CD8-positive, alpha-beta memory T cell (primary cell): ENCODE measurements at regions not wholly inside any gene's neighbourhood (a gene's known extent, or its start where the extent isn't known, plus 50 kb on each side); places are given as distances from the start of the nearest gene placed in this dataset.
"Not testable (repeated sequence)": the region's sequence is repeated elsewhere in the genome, so short reads cannot be mapped to it uniquely, and the experiment has no call there.

Experiments
- CTCF ChIA-PET: fragments of 350-600 bp; sonication (Branson Sonifier 250); formaldehyde crosslinking; loops from one replicate; lab custom pipeline; 2021; ENCODE audit warnings: antibody characterized with exemption; lab: Charles Lee
- POLR2A ChIA-PET: fragments of 350-600 bp; sonication (Branson Sonifier 250); formaldehyde crosslinking; loops from one replicate; lab custom pipeline; 2021; ENCODE audit warnings: antibody characterized with exemption; lab: Charles Lee
- DNase-seq, 5 donors: peaks; one replicate each; pipeline versions ENCODE4 v3.0.0 to v3.0.0-alpha.2; 2020 to 2022; ENCODE audit warnings: mixed read lengths in 1 of 5
- H3K27ac ChIP-seq: one replicate; pipeline ENCODE4 v1.7.0; 2013; ENCODE audit warnings: low read depth, mild to moderate bottlenecking, low read length, moderate library complexity
- H3K27me3 ChIP-seq: 2 replicates; pipeline ENCODE4 v1.7.0; 2013; ENCODE audit warnings: low read length, mild to moderate bottlenecking; ENCODE audit not compliant: insufficient read depth, poor library complexity, severe bottlenecking
- H3K36me3 ChIP-seq: 2 replicates; pipeline ENCODE4 v1.7.0; 2013; ENCODE audit warnings: mild to moderate bottlenecking, low read length, moderate library complexity; ENCODE audit not compliant: insufficient read depth
- H3K4me1 ChIP-seq: 2 replicates; pipeline ENCODE4 v1.7.0; 2013; ENCODE audit warnings: mild to moderate bottlenecking, low read length, moderate library complexity; ENCODE audit not compliant: insufficient read depth
- H3K4me3 ChIP-seq: 2 replicates; pipeline ENCODE4 v1.7.0; 2013; ENCODE audit warnings: mild to moderate bottlenecking, low read length
- H3K9me3 ChIP-seq: 2 replicates; pipeline ENCODE4 v1.7.0; 2013; ENCODE audit warnings: mild to moderate bottlenecking, low read length
- H3K27ac Mint-ChIP-seq, 8 donors: one replicate each; pipeline ENCODE4 v1.8.0; 2020 to 2021; ENCODE audit warnings: mixed read lengths in 8 of 8, mild to moderate bottlenecking in 6 of 8, inconsistent platforms in 3 of 8, moderate library complexity in 3 of 8
- H3K27me3 Mint-ChIP-seq, 2 donors: one replicate each; pipeline ENCODE4 v1.8.0; 2020 to 2021; ENCODE audit warnings: mixed read lengths in 2 of 2, mild to moderate bottlenecking in 1 of 2, moderate library complexity in 1 of 2
- H3K36me3 Mint-ChIP-seq, 3 donors: one replicate each; pipeline ENCODE4 v1.8.0; 2020 to 2021; ENCODE audit warnings: mixed read lengths in 3 of 3, inconsistent platforms in 1 of 3, mild to moderate bottlenecking in 1 of 3
- H3K4me1 Mint-ChIP-seq, 3 donors: one replicate each; pipeline ENCODE4 v1.8.0; 2020 to 2021; ENCODE audit warnings: mixed read lengths in 3 of 3, inconsistent platforms in 1 of 3, mild to moderate bottlenecking in 1 of 3
- H3K4me3 Mint-ChIP-seq, 7 donors: one replicate each; pipeline ENCODE4 v1.8.0; 2020 to 2021; ENCODE audit warnings: mixed read lengths in 7 of 7, mild to moderate bottlenecking in 6 of 7, moderate library complexity in 4 of 7, inconsistent platforms in 2 of 7
- H3K9me3 Mint-ChIP-seq, 5 donors: one replicate each; pipeline ENCODE4 v1.8.0; 2020 to 2022; ENCODE audit warnings: mixed read lengths in 5 of 5, mild to moderate bottlenecking in 3 of 5, moderate library complexity in 2 of 5, inconsistent platforms in 1 of 5

DNA sequence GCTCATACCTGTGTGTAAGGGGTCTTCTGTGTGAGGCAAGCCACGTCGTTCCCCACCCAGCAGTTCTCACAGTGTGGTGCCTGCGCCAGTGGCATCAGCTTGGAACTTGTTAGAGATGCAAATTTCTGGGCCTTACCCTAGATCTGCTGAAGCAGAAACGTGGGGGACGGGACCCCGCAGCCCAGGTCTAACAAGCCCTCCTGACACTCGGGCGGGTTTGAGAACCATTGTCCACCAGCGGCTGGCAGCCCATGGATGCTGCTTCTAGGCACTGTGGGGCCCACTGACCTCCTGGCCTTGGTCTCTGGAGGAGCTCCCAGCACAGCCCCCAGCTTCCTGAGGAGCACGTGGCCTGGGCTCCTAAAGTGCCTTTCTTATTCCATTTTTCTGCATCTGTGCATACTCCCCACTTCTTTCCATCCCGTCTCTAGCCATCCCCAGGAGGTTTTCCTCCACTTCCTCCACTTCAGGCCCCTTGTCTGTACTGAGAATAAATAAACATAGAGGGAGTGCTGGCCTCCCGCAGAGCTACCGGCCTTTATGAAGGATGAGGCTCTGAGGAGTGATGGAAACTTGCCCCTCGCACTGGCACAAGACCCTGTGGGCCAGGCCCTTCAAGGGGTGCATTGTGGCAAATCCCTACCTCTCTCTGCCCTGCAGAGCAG, 94.3 kb downstream of the GALR1 start:
- Mint-ChIP-seq H3K4me1 (no peaks in the 10 kb centered on the region), H3K4me3 (no peak overlapping the region), H3K27me3 (peaks cover 12 to 28% of the 10 kb centered on the region in 2 donors), H3K36me3 (no peaks in the 10 kb centered on the region), H3K9me3 (no peaks in the 10 kb centered on the region), H3K27ac (no peak overlapping the region)
- no peak for DNase-seq
- Histone ChIP-seq H3K36me3 (no peaks in the 10 kb centered on the region), H3K9me3 (no peaks in the 10 kb centered on the region), H3K27me3 (no peaks in the 10 kb centered on the region), H3K27ac (no peak overlapping the region), H3K4me1 (no peaks in the 10 kb centered on the region), H3K4me3 (no peak overlapping the region)
- ChIA-PET POLR2A (no interaction called here), CTCF (no interaction called here)

DNA sequence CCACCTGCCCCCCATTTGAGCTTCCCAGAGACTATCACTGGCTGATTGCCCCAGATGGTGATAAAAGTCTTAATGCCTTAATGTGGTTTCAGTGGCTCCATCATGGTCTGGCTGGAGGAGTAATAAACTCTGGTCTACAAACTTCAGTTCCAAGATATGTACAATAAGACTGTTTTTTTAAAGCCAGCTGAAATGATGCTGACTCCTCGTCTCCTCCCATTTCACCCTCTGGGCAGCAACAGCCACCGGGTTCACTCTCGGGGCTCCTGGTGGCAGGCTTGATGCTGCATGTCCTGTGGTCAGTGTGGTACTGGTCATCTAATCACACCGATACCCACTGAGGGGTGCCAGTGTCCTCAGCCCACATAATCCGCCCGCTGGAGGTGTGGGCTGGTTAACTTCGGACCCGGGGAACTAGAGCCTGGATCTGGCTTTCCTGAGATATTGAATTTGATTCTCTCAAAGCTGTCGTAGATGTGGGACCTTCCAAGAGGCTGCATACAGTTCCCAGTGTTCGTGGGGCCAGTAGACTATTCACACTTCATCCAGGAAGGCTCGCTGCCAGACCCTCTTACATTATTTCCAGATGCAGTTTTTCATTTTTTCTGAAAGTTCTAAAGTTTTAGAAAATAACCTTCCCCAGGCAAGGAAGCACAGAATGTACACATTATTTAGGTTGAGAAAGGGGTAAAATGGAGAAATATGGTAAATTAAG, 95.3 kb downstream of the GALR1 start:
- no peaks in the 10 kb centered on the region for H3K9me3 ChIP-seq
- H3K9me3 Mint-ChIP-seq, result no peaks in the 10 kb centered on the region
- H3K27me3 ChIP-seq, result no peaks in the 10 kb centered on the region
- ChIA-PET CTCF (no interaction called here), POLR2A (no interaction called here)
- no peak overlapping the region for H3K27ac ChIP-seq
- H3K4me3 Mint-ChIP-seq, result no peak overlapping the region
- no peak overlapping the region for H3K4me3 ChIP-seq
- DNase-seq, result no peak
- H3K4me1 Mint-ChIP-seq, result no peaks in the 10 kb centered on the region
- peaks cover 11 to 27% of the 10 kb centered on the region in 2 donors for H3K27me3 Mint-ChIP-seq
- H3K27ac Mint-ChIP-seq, result peak overlapping the region in 1 of 8 donors; percentile 10
- no peaks in the 10 kb centered on the region for H3K36me3 Mint-ChIP-seq
- no peaks in the 10 kb centered on the region for H3K36me3 ChIP-seq
- no peaks in the 10 kb centered on the region for H3K4me1 ChIP-seq

DNA sequence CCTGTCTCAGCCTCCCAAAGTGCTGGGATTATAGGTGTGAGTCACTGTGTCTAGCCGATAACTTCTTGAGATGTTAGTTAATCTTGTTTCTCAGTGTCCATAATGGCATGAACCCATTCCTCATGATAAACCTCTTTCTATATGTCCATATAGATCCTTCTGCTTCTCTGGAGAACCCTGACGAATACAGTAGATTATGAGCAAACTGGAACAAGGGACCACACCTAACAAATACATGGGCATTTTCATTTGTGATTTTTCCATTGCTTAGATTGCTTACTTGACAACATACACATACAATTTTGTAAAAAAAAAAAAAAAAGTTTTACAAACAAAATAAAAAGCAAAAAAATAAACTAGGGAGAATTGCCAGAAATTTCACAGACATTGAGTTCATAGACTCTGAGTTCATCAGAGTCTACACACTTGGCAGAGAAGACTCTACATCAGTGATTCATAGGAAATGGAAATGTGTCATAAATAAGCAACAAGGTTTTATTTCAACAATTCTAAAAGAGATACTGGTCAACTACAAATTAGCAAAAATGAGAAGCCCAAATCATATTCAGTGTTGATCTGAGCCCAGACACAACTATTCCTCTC, 96.7 kb downstream of the GALR1 start:
- Mint-ChIP-seq H3K36me3 (no peaks in the 10 kb centered on the region), H3K4me3 (no peak overlapping the region), H3K4me1 (no peaks in the 10 kb centered on the region), H3K9me3 (peaks cover 0 to 2% (median 0%) of the 10 kb centered on the region in 5 donors), H3K27ac (no peak overlapping the region), H3K27me3 (peaks cover 6 to 26% of the 10 kb centered on the region in 2 donors)
- Histone ChIP-seq H3K4me1 (no peaks in the 10 kb centered on the region), H3K9me3 (no peaks in the 10 kb centered on the region), H3K27me3 (no peaks in the 10 kb centered on the region), H3K4me3 (no peak overlapping the region), H3K27ac (no peak overlapping the region), H3K36me3 (no peaks in the 10 kb centered on the region)
- ChIA-PET CTCF (no interaction called here), POLR2A (no interaction called here)
- no peak for DNase-seq

DNA sequence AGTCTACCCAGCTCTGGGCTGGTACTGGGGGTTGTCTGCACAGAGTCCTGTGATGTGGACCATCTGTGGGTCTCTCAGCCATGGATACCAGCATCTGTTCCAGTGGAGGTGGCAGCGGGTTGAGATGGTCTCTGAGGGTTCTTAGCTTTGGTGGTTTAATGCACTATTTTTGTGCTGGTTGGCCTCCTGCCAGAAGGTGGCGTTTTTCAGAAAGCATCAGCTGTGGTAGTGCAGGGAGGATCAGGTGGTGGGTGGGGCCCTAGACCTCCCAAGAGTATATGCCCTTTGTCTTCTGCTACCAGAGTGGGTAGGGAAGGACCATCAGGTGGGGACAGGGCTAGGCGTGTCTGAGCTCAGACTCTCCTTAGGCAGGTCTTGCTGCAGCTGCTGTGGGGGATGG, 103.7 kb downstream of the GALR1 start:
- H3K27me3 ChIP-seq, POLR2A ChIA-PET: not testable (repeated sequence)

DNA sequence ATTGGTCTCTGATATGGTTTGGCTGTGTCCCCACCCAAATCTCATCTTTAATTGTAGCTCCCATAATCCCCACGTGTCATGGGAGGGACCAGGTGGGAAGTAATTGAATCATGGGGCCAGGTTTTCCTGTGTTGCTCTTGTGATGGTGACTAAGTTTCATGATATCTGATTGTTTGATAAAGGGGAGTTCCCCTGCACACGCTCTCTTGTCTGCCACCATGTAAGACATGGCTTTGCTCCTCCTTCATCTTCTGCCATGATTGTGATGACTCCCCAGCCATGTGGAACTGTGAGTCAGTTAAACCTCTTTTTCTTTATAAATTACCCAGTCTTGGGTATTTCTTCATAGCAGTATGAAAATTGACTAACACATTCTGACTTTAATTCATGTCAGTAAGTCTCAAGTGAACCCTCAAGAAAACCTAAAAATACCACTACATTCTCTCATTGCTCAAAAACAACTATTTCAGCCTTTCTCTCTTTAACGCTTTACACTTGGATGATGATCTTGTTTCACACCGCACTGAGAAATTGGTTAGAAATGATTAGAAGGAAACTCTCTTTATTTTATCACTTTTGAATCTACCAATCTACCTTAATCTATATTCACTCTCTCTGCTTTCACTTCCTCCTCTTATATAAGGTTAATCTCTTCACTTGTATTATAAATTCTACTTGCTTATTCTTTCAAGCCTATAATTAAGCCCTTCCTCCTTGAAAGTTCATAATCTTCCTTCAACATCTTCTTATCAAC, 110.1 kb downstream of the GALR1 start:
- Mint-ChIP-seq H3K36me3 (peaks cover 0 to 15% (median 0%) of the 10 kb centered on the region in 3 donors), H3K27ac (no peak overlapping the region), H3K9me3 (peaks cover 0 to 21% (median 17%) of the 10 kb centered on the region in 5 donors), H3K27me3 (peaks cover 33 to 66% of the 10 kb centered on the region in 2 donors), H3K4me1 (no peaks in the 10 kb centered on the region), H3K4me3 (no peak overlapping the region)
- Histone ChIP-seq H3K9me3 (no peaks in the 10 kb centered on the region), H3K4me1 (no peaks in the 10 kb centered on the region), H3K27me3 (no peaks in the 10 kb centered on the region), H3K36me3 (no peaks in the 10 kb centered on the region), H3K4me3 (no peak overlapping the region), H3K27ac (no peak overlapping the region)
- no peak for DNase-seq
- ChIA-PET POLR2A (no interaction called here), CTCF (no interaction called here)

More for the DNA sequence above, 103.7 kb downstream of the GALR1 start:
- H3K36me3 Mint-ChIP-seq, H3K9me3 Mint-ChIP-seq, H3K4me1 Mint-ChIP-seq, H3K4me3 Mint-ChIP-seq, H3K4me3 ChIP-seq, DNase-seq, H3K4me1 ChIP-seq, H3K27ac ChIP-seq, H3K27ac Mint-ChIP-seq, CTCF ChIA-PET, H3K9me3 ChIP-seq, H3K36me3 ChIP-seq: not testable (repeated sequence)
- H3K27me3 Mint-ChIP-seq, result peaks cover 26 to 65% of the 10 kb centered on the region in 2 donors

DNA sequence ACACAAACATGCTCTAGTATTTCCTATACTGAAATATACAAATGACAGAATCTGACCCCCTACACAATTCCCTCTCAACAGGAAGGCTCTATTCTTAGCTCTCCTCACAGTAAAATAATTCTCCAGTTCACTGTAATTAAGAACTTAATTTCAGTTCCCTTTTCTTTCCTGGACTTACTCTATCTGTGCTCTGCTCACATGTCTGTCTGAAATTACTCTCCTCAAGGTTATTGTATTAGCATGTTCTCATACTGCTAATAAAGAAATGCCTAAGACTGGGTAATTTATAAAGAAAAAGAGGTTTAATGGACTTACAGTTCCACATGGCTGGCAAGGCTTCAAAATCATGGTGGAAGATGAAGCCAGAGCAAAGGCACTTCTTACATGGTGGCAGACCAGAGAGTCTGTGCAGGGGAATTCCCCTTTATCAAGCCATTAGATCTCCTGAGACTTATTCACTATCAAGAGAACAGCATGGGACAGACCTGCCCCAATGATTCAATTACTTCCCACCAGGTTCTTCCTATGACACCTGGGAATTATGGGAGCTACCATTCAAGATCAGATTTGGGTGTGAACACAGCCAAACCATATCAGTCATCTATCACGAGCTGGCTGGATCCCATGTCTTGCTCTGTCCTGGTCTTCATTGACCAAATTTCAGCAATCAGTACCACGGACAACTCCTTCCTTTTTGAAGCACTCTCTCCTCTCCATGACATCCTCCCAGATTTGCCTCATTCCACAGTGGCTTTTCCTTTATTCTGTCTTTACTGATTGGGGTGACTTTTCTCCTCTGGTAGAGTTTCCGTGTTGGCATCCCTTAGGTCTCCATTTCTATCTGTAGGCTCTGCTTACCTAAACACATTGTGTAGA, 110.9 kb downstream of the GALR1 start:
- peaks cover 36 to 66% of the 10 kb centered on the region in 2 donors for H3K27me3 Mint-ChIP-seq
- peaks cover 0 to 21% (median 17%) of the 10 kb centered on the region in 5 donors for H3K9me3 Mint-ChIP-seq
- POLR2A ChIA-PET, result no interaction called here
- Histone ChIP-seq H3K27ac (no peak overlapping the region), H3K4me3 (no peak overlapping the region), H3K36me3 (no peaks in the 10 kb centered on the region), H3K27me3 (no peaks in the 10 kb centered on the region), H3K9me3 (no peaks in the 10 kb centered on the region), H3K4me1 (no peaks in the 10 kb centered on the region)
- H3K36me3 Mint-ChIP-seq, result peaks cover 0 to 15% (median 0%) of the 10 kb centered on the region in 3 donors
- CTCF ChIA-PET, result no interaction called here
- H3K4me1 Mint-ChIP-seq, result no peaks in the 10 kb centered on the region
- no peak overlapping the region for H3K4me3 Mint-ChIP-seq
- H3K27ac Mint-ChIP-seq, result no peak overlapping the region
- no peak for DNase-seq

DNA sequence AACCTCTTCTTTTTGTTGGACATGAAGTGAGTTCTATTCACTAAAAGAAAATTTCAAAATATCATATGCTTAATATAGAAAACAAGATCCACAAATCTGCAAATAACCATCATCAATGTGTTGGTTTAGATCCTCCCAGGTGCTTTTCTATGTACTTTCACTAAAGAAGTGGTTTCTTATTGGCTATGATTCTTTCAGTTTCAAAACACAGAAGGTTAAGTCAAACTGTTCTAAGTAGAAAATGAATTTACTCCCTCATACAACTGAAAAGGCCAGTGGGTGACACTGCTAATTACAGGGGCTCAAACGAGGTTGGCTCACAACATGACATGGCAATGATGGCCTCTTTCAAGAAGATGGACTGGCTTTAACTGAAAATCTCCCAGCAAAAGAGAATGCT, 111.7 kb downstream of the GALR1 start:
- Mint-ChIP-seq H3K36me3 (peaks cover 0 to 15% (median 0%) of the 10 kb centered on the region in 3 donors), H3K27ac (no peak overlapping the region), H3K4me3 (no peak overlapping the region), H3K9me3 (peaks cover 0 to 21% (median 17%) of the 10 kb centered on the region in 5 donors), H3K4me1 (peaks cover 0 to 3% (median 0%) of the 10 kb centered on the region in 3 donors), H3K27me3 (peaks cover 32 to 65% of the 10 kb centered on the region in 2 donors)
- POLR2A ChIA-PET, result no interaction called here
- DNase-seq, result no peak
- Histone ChIP-seq H3K9me3 (no peaks in the 10 kb centered on the region), H3K36me3 (no peaks in the 10 kb centered on the region), H3K27me3 (no peaks in the 10 kb centered on the region), H3K4me3 (no peak overlapping the region), H3K4me1 (no peaks in the 10 kb centered on the region), H3K27ac (no peak overlapping the region)
- CTCF ChIA-PET, result no interaction called here
